Peyer's patch (tissue), 4 donors: ENCODE measurements at regions not wholly inside any gene's neighbourhood (a gene's known extent, or its start where the extent isn't known, plus 50 kb on each side); places are given as distances from the start of the nearest gene placed in this dataset.

ENCODE experiments used
- DNase-seq, 3 donors: peaks; one replicate each; pipeline ENCODE4 v3.0.0-alpha.2; 2017 to 2019
- H3K27ac ChIP-seq, 4 donors: fragments of 200-600 bp; sonication (generic); one replicate each; pipeline ENCODE4 v1.5.1; 2016 to 2019
- H3K27me3 ChIP-seq, 2 donors: fragments of 200-600 bp; sonication (generic); one replicate each; pipeline ENCODE4 v1.5.1; 2019
- H3K36me3 ChIP-seq, 3 donors: fragments of 200-600 bp; sonication (generic); one replicate each; pipeline ENCODE4 v1.5.1; 2016 to 2019
- H3K4me1 ChIP-seq, 4 donors: fragments of 200-600 bp; sonication (generic); one replicate each; pipeline ENCODE4 v1.5.1; 2016 to 2019
- H3K4me3 ChIP-seq, 4 donors: fragments of 200-600 bp; sonication (generic); 1 replicate in 3 of 4; 2 replicates in 1 of 4; pipeline ENCODE4 v1.5.1; 2016 to 2019; ENCODE audit warnings: mild to moderate bottlenecking in 1 of 4
- H3K9me3 ChIP-seq, 4 donors: fragments of 200-600 bp; sonication (generic); one replicate each; pipeline ENCODE4 v1.5.1; 2016 to 2019; ENCODE audit warnings: mild to moderate bottlenecking in 1 of 4
- CTCF ChIP-seq, 6 experiments: fragments of 450-650 bp in 4 of 6; fragments of 200-600 bp in 2 of 6; sonication (generic) in 1 of 6; IDR thresholded peaks; one replicate each; pipeline ENCODE4 v1.5.1; 2017 to 2019; ENCODE audit warnings: antibody characterized with exemption in 6 of 6, mild to moderate bottlenecking in 3 of 6, moderate library complexity in 1 of 6
- POLR2A ChIP-seq, 2 donors: fragments of 450-650 bp; IDR thresholded peaks; one replicate each; pipeline ENCODE4 v1.5.1; 2017; ENCODE audit warnings: antibody characterized with exemption in 2 of 2, mild to moderate bottlenecking in 2 of 2, moderate library complexity in 2 of 2

- DNase-seq: no peak
- no peak overlapping the region for H3K27ac ChIP-seq
- no peak for TF ChIP-seq CTCF (IDR thresholded peaks at IDR 0.05)
- no peak for TF ChIP-seq POLR2A (IDR thresholded peaks at IDR 0.05)
- no peaks in the 10 kb centered on the region for H3K27me3 ChIP-seq
- no peak overlapping the region for H3K4me3 ChIP-seq
- H3K36me3 ChIP-seq: no peaks in the 10 kb centered on the region
- no peaks in the 10 kb centered on the region for H3K9me3 ChIP-seq
- peaks cover 0 to 27% (median 4%) of the 10 kb centered on the region in 4 donors for H3K4me1 ChIP-seq
Observed at GRCh38 chr7:140245611-140246105, 68.9 kb upstream of the KDM7A start.

GRCh38 chr7:140242057-140243031 is 65.6 kb upstream of the KDM7A start:
- Histone ChIP-seq H3K4me1 (peaks cover 3 to 52% (median 8%) of the 10 kb centered on the region in 4 donors), H3K4me3 (peak overlapping the region in 2 of 4 donors; percentile 16 to 20), H3K9me3 (no peaks in the 10 kb centered on the region), H3K27me3 (no peaks in the 10 kb centered on the region), H3K27ac (peak overlapping the region in 3 of 4 donors; percentile 73 to 93 (median 82)), H3K36me3 (no peaks in the 10 kb centered on the region)
- TF ChIP-seq POLR2A (IDR thresholded peaks at IDR 0.05) (peak in 1 of 2 donors; percentile 39), CTCF (IDR thresholded peaks at IDR 0.05) (peak in 3 of 6 experiments; percentile 32 to 43 (median 39))
- DNase-seq: peak; percentile 30 to 73 (median 70)

- H3K4me3 ChIP-seq: no peak overlapping the region
- TF ChIP-seq POLR2A (IDR thresholded peaks at IDR 0.05) (no peak), CTCF (IDR thresholded peaks at IDR 0.05) (no peak)
- H3K27ac ChIP-seq: peak overlapping the region in 3 of 4 donors; percentile 62 to 87 (median 79)
- no peaks in the 10 kb centered on the region for H3K36me3 ChIP-seq
- no peaks in the 10 kb centered on the region for H3K27me3 ChIP-seq
- peaks cover 3 to 61% (median 8%) of the 10 kb centered on the region in 4 donors for H3K4me1 ChIP-seq
- peak in 1 of 3 donors; percentile 61 for DNase-seq
- no peaks in the 10 kb centered on the region for H3K9me3 ChIP-seq
Observed at GRCh38 chr7:140239653-140239935, 62.8 kb upstream of the KDM7A start.

GRCh38 chr7:140238778-140239652 is 62.2 kb upstream of the KDM7A start:
- H3K4me1 ChIP-seq: peaks cover 3 to 59% (median 8%) of the 10 kb centered on the region in 4 donors
- peak in 2 of 3 donors; percentile 86 to 88 for DNase-seq
- TF ChIP-seq CTCF (IDR thresholded peaks at IDR 0.05) (no peak), POLR2A (IDR thresholded peaks at IDR 0.05) (peak in 1 of 2 donors; percentile 66)
- H3K27ac ChIP-seq: peak overlapping the region in 3 of 4 donors; percentile 62 to 87 (median 79)
- no peak overlapping the region for H3K4me3 ChIP-seq
- H3K9me3 ChIP-seq: no peaks in the 10 kb centered on the region
- H3K36me3 ChIP-seq: no peaks in the 10 kb centered on the region
- H3K27me3 ChIP-seq: no peaks in the 10 kb centered on the region

GRCh38 chr7:140237390-140237789 is 60.6 kb upstream of the KDM7A start:
- H3K4me3 ChIP-seq: no peak overlapping the region
- H3K27ac ChIP-seq: peak overlapping the region in 1 of 4 donors; percentile 87
- no peak for DNase-seq
- H3K4me1 ChIP-seq: peaks cover 3 to 59% (median 7%) of the 10 kb centered on the region in 4 donors
- no peaks in the 10 kb centered on the region for H3K36me3 ChIP-seq
- H3K9me3 ChIP-seq: no peaks in the 10 kb centered on the region
- no peaks in the 10 kb centered on the region for H3K27me3 ChIP-seq
- TF ChIP-seq CTCF (IDR thresholded peaks at IDR 0.05): no peak
- TF ChIP-seq POLR2A (IDR thresholded peaks at IDR 0.05): no peak
